DMS 273 (cell line): ENCODE measurements at regions not wholly inside any gene's neighbourhood (a gene's known extent, or its start where the extent isn't known, plus 50 kb on each side); places are given as distances from the start of the nearest gene placed in this dataset.
A peak's percentile ranks its signal among the peaks of the same experiment; 100 is the strongest.

Experiments
- DNase-seq: peaks from one replicate; lab custom pipeline; 2025; ENCODE audit not compliant: unreplicated experiment; lab: John Stamatoyannopoulos, UW

GRCh38 chr13:97134364-97135095, 87.6 kb upstream of the MBNL2 start:
- DNase-seq, result no peak

- peak; percentile 58 for DNase-seq
These were observed 86.2 kb upstream of the MBNL2 start for GRCh38 chr13:97135883-97136282.

- DNase-seq, result peak; percentile 47
These were observed 85.7 kb upstream of the MBNL2 start for GRCh38 chr13:97136418-97136817.

- peak; percentile 4 for DNase-seq
These were observed 82.4 kb upstream of the MBNL2 start for GRCh38 chr13:97139691-97140090.

- no peak for DNase-seq
These were observed 82.0 kb upstream of the MBNL2 start for GRCh38 chr13:97140131-97140530.

GRCh38 chr13:97140611-97141010, 81.5 kb upstream of the MBNL2 start:
- peak; percentile 17 for DNase-seq

GRCh38 chr13:97141097-97141496, 81.0 kb upstream of the MBNL2 start:
- peak; percentile 5 for DNase-seq

- peak; percentile 64 for DNase-seq
These were observed 80.5 kb upstream of the MBNL2 start for GRCh38 chr13:97141564-97142005.

GRCh38 chr13:97142452-97142851, 79.7 kb upstream of the MBNL2 start:
- no peak for DNase-seq

GRCh38 chr13:97145057-97145456, 77.1 kb upstream of the MBNL2 start:
- no peak for DNase-seq

GRCh38 chr13:97148894-97149293, 73.2 kb upstream of the MBNL2 start:
- DNase-seq, result no peak

- no peak for DNase-seq
These were observed 61.7 kb upstream of the MBNL2 start for GRCh38 chr13:97160421-97160820.

GRCh38 chr13:97161582-97162231, 60.4 kb upstream of the MBNL2 start:
- no peak for DNase-seq

- no peak for DNase-seq
These were observed 56.4 kb upstream of the MBNL2 start for GRCh38 chr13:97165502-97166425.

- no peak for DNase-seq
These were observed 51.0 kb upstream of the MBNL2 start for GRCh38 chr13:97171136-97171535.
